ENCODE measurements at regions not wholly inside any gene's neighbourhood (a gene's known extent, or its start where the extent isn't known, plus 50 kb on each side); places are given as distances from the start of the nearest gene placed in this dataset.

- TF ChIP-seq, protein P1, sequence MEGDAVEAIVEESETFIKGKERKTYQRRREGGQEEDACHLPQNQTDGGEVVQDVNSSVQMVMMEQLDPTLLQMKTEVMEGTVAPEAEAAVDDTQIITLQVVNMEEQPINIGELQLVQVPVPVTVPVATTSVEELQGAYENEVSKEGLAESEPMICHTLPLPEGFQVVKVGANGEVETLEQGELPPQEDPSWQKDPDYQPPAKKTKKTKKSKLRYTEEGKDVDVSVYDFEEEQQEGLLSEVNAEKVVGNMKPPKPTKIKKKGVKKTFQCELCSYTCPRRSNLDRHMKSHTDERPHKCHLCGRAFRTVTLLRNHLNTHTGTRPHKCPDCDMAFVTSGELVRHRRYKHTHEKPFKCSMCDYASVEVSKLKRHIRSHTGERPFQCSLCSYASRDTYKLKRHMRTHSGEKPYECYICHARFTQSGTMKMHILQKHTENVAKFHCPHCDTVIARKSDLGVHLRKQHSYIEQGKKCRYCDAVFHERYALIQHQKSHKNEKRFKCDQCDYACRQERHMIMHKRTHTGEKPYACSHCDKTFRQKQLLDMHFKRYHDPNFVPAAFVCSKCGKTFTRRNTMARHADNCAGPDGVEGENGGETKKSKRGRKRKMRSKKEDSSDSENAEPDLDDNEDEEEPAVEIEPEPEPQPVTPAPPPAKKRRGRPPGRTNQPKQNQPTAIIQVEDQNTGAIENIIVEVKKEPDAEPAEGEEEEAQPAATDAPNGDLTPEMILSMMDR (IDR thresholded peaks at IDR 0.05; ENCODE audit: borderline replicate concordance, extremely low read depth, low read length, poor library complexity, severe bottlenecking): no peak
- TF ChIP-seq EZH2 (IDR thresholded peaks at IDR 0.05; ENCODE audit: borderline replicate concordance, low read depth, low read length, severe bottlenecking): no peak
These were observed 605.7 kb downstream of the DACH1 start for GRCh38 chr13:71261256-71261655.

Measured in DND-41 (cell line).